LNCaP clone FGC (cell line): ENCODE measurements at regions not wholly inside any gene's neighbourhood (a gene's known extent, or its start where the extent isn't known, plus 50 kb on each side); places are given as distances from the start of the nearest gene placed in this dataset.

Experiments
- DNase-seq: peaks from one replicate; pipeline ENCODE4 v3.0.0-alpha.2; 2011; ENCODE audit warnings: low read depth
- H3K4me3 ChIP-seq: 2 replicates; pipeline ENCODE4 v1.5.1; 2011; ENCODE audit warnings: mild to moderate bottlenecking, low read depth, low read length, control low read depth
- TF ChIP-seq, protein P1 (sequence below): IDR thresholded peaks from 2 replicates; pipeline ENCODE4 v1.5.1; 2012; ENCODE audit warnings: mild to moderate bottlenecking; ENCODE audit not compliant: control insufficient read depth, insufficient read depth; ENCODE audit errors: extremely low read depth

DNA sequence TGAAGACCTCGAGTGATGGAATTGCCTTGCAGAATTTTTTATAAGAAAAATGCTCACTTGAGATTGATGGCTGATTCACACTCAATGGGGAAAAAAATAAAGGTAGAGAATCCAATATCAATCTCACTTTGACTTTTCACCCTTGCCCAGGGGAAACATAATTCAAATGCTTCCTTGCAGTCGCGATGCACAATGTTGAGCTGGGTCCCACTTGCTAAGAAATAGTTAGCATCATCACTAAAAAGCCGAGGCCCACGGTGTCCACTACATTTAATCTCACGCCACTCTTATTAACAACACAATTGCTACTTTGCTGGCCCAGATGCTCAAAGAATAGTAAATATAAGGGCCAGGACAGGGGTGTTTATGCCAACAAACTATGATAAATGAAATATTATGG is 223.4 kb downstream of the SPTSSA start:
- no peak overlapping the region for H3K4me3 ChIP-seq
- TF ChIP-seq, protein P1, sequence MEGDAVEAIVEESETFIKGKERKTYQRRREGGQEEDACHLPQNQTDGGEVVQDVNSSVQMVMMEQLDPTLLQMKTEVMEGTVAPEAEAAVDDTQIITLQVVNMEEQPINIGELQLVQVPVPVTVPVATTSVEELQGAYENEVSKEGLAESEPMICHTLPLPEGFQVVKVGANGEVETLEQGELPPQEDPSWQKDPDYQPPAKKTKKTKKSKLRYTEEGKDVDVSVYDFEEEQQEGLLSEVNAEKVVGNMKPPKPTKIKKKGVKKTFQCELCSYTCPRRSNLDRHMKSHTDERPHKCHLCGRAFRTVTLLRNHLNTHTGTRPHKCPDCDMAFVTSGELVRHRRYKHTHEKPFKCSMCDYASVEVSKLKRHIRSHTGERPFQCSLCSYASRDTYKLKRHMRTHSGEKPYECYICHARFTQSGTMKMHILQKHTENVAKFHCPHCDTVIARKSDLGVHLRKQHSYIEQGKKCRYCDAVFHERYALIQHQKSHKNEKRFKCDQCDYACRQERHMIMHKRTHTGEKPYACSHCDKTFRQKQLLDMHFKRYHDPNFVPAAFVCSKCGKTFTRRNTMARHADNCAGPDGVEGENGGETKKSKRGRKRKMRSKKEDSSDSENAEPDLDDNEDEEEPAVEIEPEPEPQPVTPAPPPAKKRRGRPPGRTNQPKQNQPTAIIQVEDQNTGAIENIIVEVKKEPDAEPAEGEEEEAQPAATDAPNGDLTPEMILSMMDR: no peak
- no peak for DNase-seq

- no peak for DNase-seq
- no peak overlapping the region for H3K4me3 ChIP-seq
- TF ChIP-seq, protein P1: no peak
These were observed 224.4 kb downstream of the SPTSSA start for GRCh38 chr14:34237677-34238076.

DNA sequence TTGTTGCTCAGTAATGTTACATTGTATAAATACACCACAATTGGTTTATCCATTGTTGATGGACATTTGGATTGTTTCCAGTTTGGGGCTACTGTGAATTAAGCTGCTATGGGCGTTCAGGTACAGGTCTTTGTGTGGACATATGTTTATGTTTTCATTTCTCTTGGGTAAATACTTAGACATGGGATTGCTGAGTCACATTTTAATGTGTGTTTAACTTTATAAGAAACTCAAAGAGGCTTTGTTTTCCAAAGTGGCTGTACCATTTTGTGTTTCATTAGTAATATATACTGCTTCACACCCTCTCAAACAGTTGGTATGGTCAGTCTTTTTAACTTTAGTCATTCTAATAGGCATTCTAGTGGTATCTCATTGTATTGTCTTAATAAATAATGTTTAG is 225.0 kb downstream of the SPTSSA start:
- peak; percentile 50 for DNase-seq
- TF ChIP-seq, protein P1: no peak
- H3K4me3 ChIP-seq: no peak overlapping the region

DNA sequence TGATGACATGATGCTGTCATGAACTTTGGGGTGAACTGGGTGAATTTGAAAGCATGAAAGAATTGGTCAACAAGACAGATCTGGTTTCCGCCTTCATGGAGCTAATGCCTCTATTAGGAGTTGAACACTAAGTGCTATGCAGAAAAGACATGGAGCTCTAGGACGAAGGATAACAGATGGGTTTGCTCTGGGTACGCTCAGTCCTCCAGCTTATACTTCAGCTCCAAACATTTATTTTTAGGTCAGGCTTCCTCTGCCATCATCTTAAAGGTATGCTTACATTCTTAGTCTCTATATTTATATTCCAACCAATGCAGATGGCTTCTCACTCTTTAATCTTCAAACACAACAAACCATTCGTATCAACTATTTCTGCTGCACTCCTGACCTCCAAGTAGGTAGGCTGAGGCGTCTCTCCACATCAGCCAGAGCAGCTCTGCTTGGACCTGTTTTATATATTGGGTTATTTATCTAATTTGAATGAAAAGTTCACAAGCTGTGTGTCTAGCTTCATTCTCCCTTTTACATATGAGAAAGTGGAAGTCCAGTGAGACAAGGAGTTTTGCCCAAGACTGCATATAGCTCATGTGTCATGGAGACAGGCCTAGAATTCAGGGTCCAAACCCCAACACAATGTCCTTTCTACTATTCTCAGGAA is 226.3 kb downstream of the SPTSSA start:
- TF ChIP-seq, protein P1: no peak
- H3K4me3 ChIP-seq: no peak overlapping the region
- no peak for DNase-seq

GRCh38 chr14:34234258-34234657 is 227.8 kb downstream of the SPTSSA start:
- no peak for DNase-seq
- H3K4me3 ChIP-seq: no peak overlapping the region
- TF ChIP-seq, protein P1: no peak

DNA sequence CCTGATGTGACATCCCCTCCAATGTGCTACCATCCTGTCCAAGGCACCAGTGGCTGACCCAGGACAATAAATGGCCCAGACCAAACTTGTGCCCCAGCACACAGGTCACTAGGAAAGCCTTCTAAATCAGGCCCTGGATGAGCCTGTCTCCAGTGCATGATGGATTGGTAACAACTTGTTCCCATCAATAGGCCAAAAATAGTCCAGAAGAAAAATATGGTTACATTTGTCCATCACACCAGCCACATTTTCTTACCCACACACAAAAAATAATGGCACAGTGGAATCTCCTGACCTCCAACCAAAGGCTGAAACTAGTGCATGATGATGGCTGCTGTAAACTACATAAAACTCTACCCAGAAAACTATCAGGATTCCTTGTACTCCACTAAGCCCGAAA is 228.4 kb downstream of the SPTSSA start:
- TF ChIP-seq, protein P1: no peak
- no peak overlapping the region for H3K4me3 ChIP-seq
- no peak for DNase-seq

DNA sequence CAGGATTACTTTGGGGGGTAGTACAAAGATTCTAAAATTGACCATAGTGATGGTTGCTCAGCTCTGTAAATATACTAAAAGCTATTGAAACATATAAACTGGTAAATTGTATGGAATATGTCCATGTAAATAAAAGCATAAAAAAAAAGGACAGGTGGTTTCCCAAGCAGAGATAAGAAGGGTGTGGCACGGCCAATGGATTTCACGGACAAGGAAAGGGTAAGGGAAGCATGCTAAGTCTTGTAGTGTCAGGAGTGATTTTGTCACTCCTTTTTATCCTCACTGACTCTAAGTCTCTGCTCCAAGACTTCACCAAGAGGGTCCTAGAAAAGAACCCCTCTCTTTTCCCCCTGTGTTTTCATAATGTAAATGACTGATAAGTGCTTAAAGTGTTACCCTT is 229.2 kb downstream of the SPTSSA start:
- no peak for DNase-seq
- H3K4me3 ChIP-seq: no peak overlapping the region
- TF ChIP-seq, protein P1: no peak
